HCT116 (cell line): ENCODE measurements at regions not wholly inside any gene's neighbourhood (a gene's known extent, or its start where the extent isn't known, plus 50 kb on each side); places are given as distances from the start of the nearest gene placed in this dataset.

Source experiments
- ATAC-seq: fragments of 200-7000 bp; cut with Tn5 transposase; 2 replicates; pipeline ENCODE4 v1.9.1; 2020; ENCODE audit warnings: mild to moderate bottlenecking, moderate library complexity
- BruUV-seq: library from RNA; stranded (reverse); fragments of 400-500 nt; replicated peaks from 2 replicates; lab custom pipeline; 2021; lab: Mats Ljungman, UMichigan
- CTCF ChIA-PET: fragments of 300-600 bp; sonication (Branson Sonifier 250); formaldehyde crosslinking; loops from one replicate; lab custom pipeline; 2021; ENCODE audit warnings: antibody characterized with exemption; lab: Charles Lee
- POLR2A ChIA-PET: fragments of 300-600, 350-600 bp; sonication (Branson Sonifier 250); formaldehyde crosslinking; loops from one replicate; lab custom pipeline; 2021; ENCODE audit warnings: antibody characterized with exemption; lab: Charles Lee
- RAD21 ChIA-PET, 2 experiments: fragments of 300-600 bp; sonication (Branson Sonifier 250); formaldehyde crosslinking; loops; one replicate each; lab custom pipeline; 2023; ENCODE audit warnings: low total read pairs in 2 of 2; ENCODE audit not compliant: uncharacterized antibody in 2 of 2, unreplicated experiment in 2 of 2, low non-redundant PET in 1 of 2; lab: Charles Lee
- DNase-seq: peaks from one replicate; pipeline ENCODE4 v3.0.0-alpha.2; 2010; ENCODE audit warnings: low read depth, low spot score
- H2AFZ ChIP-seq: fragments of 200-600 bp; shearing (Covaris generic), sonication (generic); 2 replicates; pipeline ENCODE4 v1.6.1; 2017; ENCODE audit warnings: low read depth, mixed run types, mixed read lengths, antibody characterized with exemption, low read length; ENCODE audit not compliant: poor library complexity, severe bottlenecking
- H3K27ac ChIP-seq: 2 replicates; pipeline ENCODE4 v1.5.1; 2012; ENCODE audit warnings: low read depth, low read length
- H3K27me3 ChIP-seq: fragments of 200-600 bp; sonication (generic); 2 replicates; pipeline ENCODE4 v1.6.1; 2016; ENCODE audit warnings: mixed run types, low read length, mixed read lengths; ENCODE audit not compliant: insufficient read depth
- H3K36me3 ChIP-seq, 2 experiments: fragments of 200-500 bp in 1 of 2; fragments of 200-600 bp in 1 of 2; sonication (Bioruptor generic) in 1 of 2; sonication (generic) in 1 of 2; 2 replicates each; pipeline versions ENCODE4 v1.5.1 to v1.6.1; 2014 to 2016; ENCODE audit warnings: low read length in 2 of 2, inconsistent platforms in 1 of 2, mixed read lengths in 1 of 2, mixed run types in 1 of 2; ENCODE audit not compliant: insufficient read depth in 2 of 2, control insufficient read depth in 1 of 2
- H3K4me1 ChIP-seq, 2 experiments: fragments of 200-600 bp in 1 of 2; sonication (generic) in 1 of 2; 2 replicates each; pipeline versions ENCODE4 v1.5.1 to v1.6.1; 2012 to 2017; ENCODE audit warnings: low read length in 2 of 2, inconsistent platforms in 1 of 2, mild to moderate bottlenecking in 1 of 2, mixed read lengths in 1 of 2, mixed run types in 1 of 2, moderate library complexity in 1 of 2; ENCODE audit not compliant: insufficient read depth in 2 of 2, control insufficient read depth in 1 of 2
- H3K4me2 ChIP-seq: fragments of 200-600 bp; sonication (generic); 2 replicates; pipeline ENCODE4 v1.6.1; 2017; ENCODE audit warnings: mixed run types, low read length, mixed read lengths
- H3K4me3 ChIP-seq, 2 experiments: fragments of 200-600 bp in 1 of 2; sonication (generic) in 1 of 2; replicated peaks in 1 of 2; 2 replicates each; pipeline ENCODE4 v1.5.1; 2011 to 2016; ENCODE audit warnings: low read length in 2 of 2, control low read depth in 1 of 2, low read depth in 1 of 2, mild to moderate bottlenecking in 1 of 2, mixed read lengths in 1 of 2, mixed run types in 1 of 2
- H3K79me2 ChIP-seq: fragments of 200-600 bp; sonication (generic); 2 replicates; pipeline ENCODE4 v1.6.1; 2017; ENCODE audit warnings: mild to moderate bottlenecking, mixed run types, low read length, moderate library complexity, mixed read lengths; ENCODE audit not compliant: insufficient read depth
- H3K9ac ChIP-seq: fragments of 200-600 bp; sonication (generic); 2 replicates; pipeline ENCODE4 v1.6.1; 2016; ENCODE audit warnings: low read length, mixed read lengths
- H3K9me2 ChIP-seq: fragments of 200-600 bp; sonication (generic), shearing (Covaris generic); 2 replicates; pipeline ENCODE4 v1.6.1; 2017; ENCODE audit warnings: mixed run types, mild to moderate bottlenecking, moderate library complexity; ENCODE audit not compliant: insufficient read depth
- H3K9me3 ChIP-seq, 2 experiments: fragments of 200-500 bp in 1 of 2; fragments of 200-600 bp in 1 of 2; sonication (Bioruptor generic) in 1 of 2; sonication (generic) in 1 of 2; 2 replicates each; pipeline ENCODE4 v1.6.1; 2014 to 2017; ENCODE audit warnings: low read length in 2 of 2, mixed read lengths in 2 of 2, inconsistent platforms in 1 of 2, low read depth in 1 of 2, mild to moderate bottlenecking in 1 of 2, mixed run types in 1 of 2, moderate library complexity in 1 of 2; ENCODE audit not compliant: control insufficient read depth in 1 of 2, insufficient read depth in 1 of 2
- H4K20me1 ChIP-seq: fragments of 200-600 bp; sonication (generic), shearing (Covaris generic); 2 replicates; pipeline ENCODE4 v1.6.1; 2017; ENCODE audit warnings: mixed run types, mild to moderate bottlenecking, moderate library complexity; ENCODE audit not compliant: insufficient read depth
- ATF3 ChIP-seq: IDR thresholded peaks from 2 replicates; pipeline ENCODE4 v1.6.1; 2012
- CEBPB ChIP-seq: IDR thresholded peaks from 2 replicates; pipeline ENCODE4 v1.6.1; 2012; ENCODE audit warnings: low read depth
- CTCF ChIP-seq, 3 experiments: fragments of 200-600 bp in 1 of 3; sonication (generic) in 1 of 3; IDR thresholded peaks in 2 of 3; conservative IDR thresholded peaks in 1 of 3; 2 replicates each; pipeline ENCODE4 v1.5.1; 2012 to 2017; ENCODE audit warnings: low read depth in 2 of 3, low read length in 2 of 3, antibody characterized with exemption in 1 of 3, borderline replicate concordance in 1 of 3, control low read depth in 1 of 3, mild to moderate bottlenecking in 1 of 3, mixed read lengths in 1 of 3, mixed run types in 1 of 3, moderate library complexity in 1 of 3; ENCODE audit not compliant: insufficient read depth in 1 of 3
- ELF1 ChIP-seq: IDR thresholded peaks from 2 replicates; pipeline ENCODE4 v1.6.1; 2012; ENCODE audit warnings: low read depth, borderline replicate concordance
- EZH2 ChIP-seq: fragments of 200-600 bp; sonication (generic); IDR thresholded peaks from 2 replicates; pipeline ENCODE4 v1.6.1; 2017; ENCODE audit warnings: antibody characterized with exemption, mixed run types
- EZH2phosphoT487 ChIP-seq: fragments of 200-600 bp; IDR thresholded peaks from 2 replicates; pipeline ENCODE4 v1.6.1; 2018; ENCODE audit warnings: antibody characterized with exemption, borderline replicate concordance
- MAX ChIP-seq: IDR thresholded peaks from 2 replicates; pipeline ENCODE4 v1.6.1; 2012
- RAD21 ChIP-seq: IDR thresholded peaks from 2 replicates; pipeline ENCODE4 v1.6.1; 2012; ENCODE audit warnings: low read depth, mild to moderate bottlenecking
- SP1 ChIP-seq: IDR thresholded peaks from 2 replicates; pipeline ENCODE4 v1.6.1; 2012; ENCODE audit warnings: low read depth
- ZBTB33 ChIP-seq: IDR thresholded peaks from 2 replicates; pipeline ENCODE4 v1.6.1; 2011; ENCODE audit warnings: mild to moderate bottlenecking, low read length, moderate library complexity; ENCODE audit not compliant: insufficient replicate concordance; ENCODE audit errors: extremely low read depth
- ZNF274 ChIP-seq: fragments of 200-500 bp; sonication (Bioruptor generic); IDR thresholded peaks from 2 replicates; pipeline ENCODE4 v1.6.1; 2014; ENCODE audit warnings: mild to moderate bottlenecking, low read depth, low read length, inconsistent platforms
- intact Hi-C: fragments of 100-400 bp; cut with micrococcal nuclease; formaldehyde crosslinking; loops from 2 replicates; pipeline ENCODE4 v1.10.0; 2022

- H3K79me2 ChIP-seq = no peaks in the 10 kb centered on the region
- H3K27me3 ChIP-seq = no peaks in the 10 kb centered on the region
- TF ChIP-seq RAD21 = peak; percentile 60
- peak; percentile 32 to 69 (median 62); a peak in 5 of 6 replicates for TF ChIP-seq CTCF (IDR thresholded peaks at IDR 0.05 in 2 of 3, conservative IDR thresholded peaks at IDR 0.05 in 1 of 3; ENCODE audit: borderline replicate concordance in 1 of 3, insufficient read depth in 1 of 3, low read depth in 2 of 3, low read length in 2 of 3)
- TF ChIP-seq EZH2 = no peak
- H3K27ac ChIP-seq = no peak overlapping the region
- no peak overlapping the region for H2AFZ ChIP-seq
- no peaks in the 10 kb centered on the region for H3K9me3 ChIP-seq
- no peaks in the 10 kb centered on the region for H3K4me1 ChIP-seq
- BruUV-seq = no TSS peak
- intact Hi-C loops = loop anchor here (1.0 to 10.0 kb wide), 2 partner anchors 328 to 773 kb away; no protein-coding TSS in a partner anchor
- no peak overlapping the region for H3K4me3 ChIP-seq
- H3K36me3 ChIP-seq = no peaks in the 10 kb centered on the region
- ChIA-PET CTCF (interaction anchor here (1.3 kb wide), 1 partner anchor 498 kb away, joined by 3 read pairs; no protein-coding TSS in a partner anchor), RAD21 (no interaction called here), POLR2A (interaction anchor here (0.6 kb wide), 1 partner anchor 1396 kb away, joined by 3 read pairs; no protein-coding TSS in a partner anchor)
- no peak overlapping the region for H3K4me2 ChIP-seq
- no peaks in the 10 kb centered on the region for H4K20me1 ChIP-seq
- ATAC-seq = peak; percentile 78
- H3K9ac ChIP-seq = no peak overlapping the region
- H3K9me2 ChIP-seq = no peaks in the 10 kb centered on the region
- DNase-seq = peak; percentile 8
Observed at GRCh38 chr4:126627255-126627654, 1005.5 kb upstream of the INTU start.

- no peak overlapping the region for H2AFZ ChIP-seq
- CTCF ChIA-PET = no interaction called here
- DNase-seq (no peak), ATAC-seq (no peak)
- BruUV-seq = no TSS peak
- H3K9me3 ChIP-seq = no peaks in the 10 kb centered on the region
- no peak overlapping the region for H3K9ac ChIP-seq
- intact Hi-C loops = loop anchor here (10.0 kb wide), 1 partner anchor 326 kb away; no protein-coding TSS in a partner anchor
- H3K4me3 ChIP-seq = no peak overlapping the region
- no peaks in the 10 kb centered on the region for H3K79me2 ChIP-seq
- no peaks in the 10 kb centered on the region for H3K36me3 ChIP-seq
- RAD21 ChIA-PET = no interaction called here
- H3K9me2 ChIP-seq = no peaks in the 10 kb centered on the region
- H3K27ac ChIP-seq = no peak overlapping the region
- H4K20me1 ChIP-seq = no peaks in the 10 kb centered on the region
- H3K4me1 ChIP-seq = no peaks in the 10 kb centered on the region
- no peak overlapping the region for H3K4me2 ChIP-seq
- no peaks in the 10 kb centered on the region for H3K27me3 ChIP-seq
- POLR2A ChIA-PET = no interaction called here
- no peak for TF ChIP-seq ATF3
- TF ChIP-seq ELF1 = no peak
- no peak for TF ChIP-seq SP1
- no peak for TF ChIP-seq ZBTB33
- no peak for TF ChIP-seq CEBPB
- no peak for TF ChIP-seq MAX
- TF ChIP-seq EZH2phosphoT487 = no peak
- no peak for TF ChIP-seq ZNF274
Observed at GRCh38 chr4:126628933-126629332, 1003.8 kb upstream of the INTU start.
